Glutamatergic neuron (in vitro differentiated cells): ENCODE measurements at regions not wholly inside any gene's neighbourhood (a gene's known extent, or its start where the extent isn't known, plus 50 kb on each side); places are given as distances from the start of the nearest gene placed in this dataset.
"Not testable (repeated sequence)": the region's sequence is repeated elsewhere in the genome, so short reads cannot be mapped to it uniquely, and the experiment has no call there.

Experiments
- DNase-seq: peaks from one replicate; pipeline ENCODE4 v3.0.0; 2022
- H3K27ac Mint-ChIP-seq: one replicate; pipeline ENCODE4 v1.8.0; 2020; ENCODE audit warnings: mild to moderate bottlenecking, mixed read lengths, inconsistent platforms; ENCODE audit not compliant: unreplicated experiment
- H3K27me3 Mint-ChIP-seq: one replicate; pipeline ENCODE4 v1.8.0; 2020; ENCODE audit warnings: mild to moderate bottlenecking, moderate library complexity, mixed read lengths, inconsistent platforms; ENCODE audit not compliant: unreplicated experiment
- H3K36me3 Mint-ChIP-seq: one replicate; pipeline ENCODE4 v1.8.0; 2020; ENCODE audit warnings: mild to moderate bottlenecking, mixed read lengths, inconsistent platforms; ENCODE audit not compliant: unreplicated experiment
- H3K4me1 Mint-ChIP-seq: one replicate; pipeline ENCODE4 v1.8.0; 2020; ENCODE audit warnings: mild to moderate bottlenecking, low read depth, mixed read lengths, inconsistent platforms; ENCODE audit not compliant: unreplicated experiment
- H3K4me3 Mint-ChIP-seq: one replicate; pipeline ENCODE4 v1.8.0; 2020; ENCODE audit warnings: mild to moderate bottlenecking, mixed read lengths, inconsistent platforms; ENCODE audit not compliant: unreplicated experiment
- H3K9me3 Mint-ChIP-seq: one replicate; pipeline ENCODE4 v1.8.0; 2020; ENCODE audit warnings: mild to moderate bottlenecking, moderate library complexity, mixed read lengths, inconsistent platforms; ENCODE audit not compliant: unreplicated experiment
- TF ChIP-seq, protein P1 (sequence below): fragments of 200-600 bp; sonication (generic); IDR thresholded peaks from one replicate; pipeline ENCODE4 v1.5.0; 2021; ENCODE audit not compliant: partially characterized antibody, unreplicated experiment

DNA sequence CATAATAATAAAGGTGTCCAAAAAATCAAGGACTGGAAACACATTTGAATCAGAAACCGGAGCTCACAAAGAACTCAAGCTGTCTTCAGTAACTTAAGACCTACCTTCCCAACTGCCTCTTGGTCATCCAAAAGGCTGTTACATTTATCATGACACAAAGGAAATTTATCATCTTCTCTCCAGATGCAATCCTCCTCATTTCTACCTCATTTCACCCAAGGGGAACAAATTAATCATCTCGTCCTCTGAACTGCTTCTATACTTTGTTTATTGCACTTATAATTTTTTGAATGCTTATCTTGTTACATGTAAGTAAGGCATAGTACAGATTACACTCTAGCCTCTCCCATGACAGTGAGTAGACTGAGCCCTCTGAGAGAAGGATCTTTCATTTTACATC is 105.1 kb upstream of the RGPD4 start:
- Mint-ChIP-seq H3K9me3 (no peaks in the 10 kb centered on the region), H3K27me3 (no peaks in the 10 kb centered on the region), H3K27ac (no peak overlapping the region), H3K4me1 (peaks cover 14% of the 10 kb centered on the region), H3K4me3 (no peak overlapping the region), H3K36me3 (no peaks in the 10 kb centered on the region)
- TF ChIP-seq, protein P1, sequence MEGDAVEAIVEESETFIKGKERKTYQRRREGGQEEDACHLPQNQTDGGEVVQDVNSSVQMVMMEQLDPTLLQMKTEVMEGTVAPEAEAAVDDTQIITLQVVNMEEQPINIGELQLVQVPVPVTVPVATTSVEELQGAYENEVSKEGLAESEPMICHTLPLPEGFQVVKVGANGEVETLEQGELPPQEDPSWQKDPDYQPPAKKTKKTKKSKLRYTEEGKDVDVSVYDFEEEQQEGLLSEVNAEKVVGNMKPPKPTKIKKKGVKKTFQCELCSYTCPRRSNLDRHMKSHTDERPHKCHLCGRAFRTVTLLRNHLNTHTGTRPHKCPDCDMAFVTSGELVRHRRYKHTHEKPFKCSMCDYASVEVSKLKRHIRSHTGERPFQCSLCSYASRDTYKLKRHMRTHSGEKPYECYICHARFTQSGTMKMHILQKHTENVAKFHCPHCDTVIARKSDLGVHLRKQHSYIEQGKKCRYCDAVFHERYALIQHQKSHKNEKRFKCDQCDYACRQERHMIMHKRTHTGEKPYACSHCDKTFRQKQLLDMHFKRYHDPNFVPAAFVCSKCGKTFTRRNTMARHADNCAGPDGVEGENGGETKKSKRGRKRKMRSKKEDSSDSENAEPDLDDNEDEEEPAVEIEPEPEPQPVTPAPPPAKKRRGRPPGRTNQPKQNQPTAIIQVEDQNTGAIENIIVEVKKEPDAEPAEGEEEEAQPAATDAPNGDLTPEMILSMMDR, result no peak
- no peak for DNase-seq

- not testable (repeated sequence) for H3K4me1 Mint-ChIP-seq, H3K27me3 Mint-ChIP-seq, DNase-seq, H3K36me3 Mint-ChIP-seq, H3K4me3 Mint-ChIP-seq, H3K27ac Mint-ChIP-seq, H3K9me3 Mint-ChIP-seq
Observed at GRCh38 chr2:107725824-107726223, 100.9 kb upstream of the RGPD4 start.

- Mint-ChIP-seq H3K4me1 (no peaks in the 10 kb centered on the region), H3K27ac (no peak overlapping the region), H3K27me3 (no peaks in the 10 kb centered on the region), H3K9me3 (no peaks in the 10 kb centered on the region), H3K36me3 (no peaks in the 10 kb centered on the region), H3K4me3 (no peak overlapping the region)
- TF ChIP-seq, protein P1, result no peak
- DNase-seq, result no peak
Observed at GRCh38 chr2:107727318-107727717, 99.4 kb upstream of the RGPD4 start.

DNA sequence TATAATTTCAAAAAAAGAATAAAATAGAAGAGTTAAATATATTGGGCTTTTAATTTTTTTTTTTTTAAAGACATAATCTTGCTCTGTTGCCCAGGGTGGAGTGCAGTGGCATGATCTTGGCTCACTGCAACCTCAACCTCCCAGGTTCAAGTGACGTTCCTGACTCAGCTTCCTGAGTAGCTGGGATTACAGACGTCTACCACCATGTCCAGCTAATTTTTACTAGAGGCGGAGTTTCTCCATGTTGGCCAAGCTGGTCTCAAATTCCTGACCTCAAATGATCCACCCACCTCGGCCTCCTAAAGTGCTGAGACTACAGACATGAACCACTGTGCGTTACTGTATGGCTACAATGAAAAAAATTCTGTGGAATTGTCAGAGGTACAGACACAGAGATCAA is 98.1 kb upstream of the RGPD4 start:
- no peaks in the 10 kb centered on the region for H3K27me3 Mint-ChIP-seq
- no peak for DNase-seq
- H3K4me3 Mint-ChIP-seq, result no peak overlapping the region
- H3K4me1 Mint-ChIP-seq, result no peaks in the 10 kb centered on the region
- TF ChIP-seq, protein P1, result no peak
- H3K9me3 Mint-ChIP-seq, result no peaks in the 10 kb centered on the region
- no peak overlapping the region for H3K27ac Mint-ChIP-seq
- no peaks in the 10 kb centered on the region for H3K36me3 Mint-ChIP-seq

- Mint-ChIP-seq H3K4me1 (no peaks in the 10 kb centered on the region), H3K36me3 (no peaks in the 10 kb centered on the region), H3K27ac (no peak overlapping the region), H3K9me3 (no peaks in the 10 kb centered on the region), H3K27me3 (no peaks in the 10 kb centered on the region), H3K4me3 (no peak overlapping the region)
- no peak for DNase-seq
- TF ChIP-seq, protein P1, result no peak
Observed at GRCh38 chr2:107729440-107729839, 97.3 kb upstream of the RGPD4 start.

- Mint-ChIP-seq H3K36me3 (no peaks in the 10 kb centered on the region), H3K27me3 (no peaks in the 10 kb centered on the region), H3K4me1 (no peaks in the 10 kb centered on the region), H3K27ac (no peak overlapping the region), H3K9me3 (no peaks in the 10 kb centered on the region), H3K4me3 (no peak overlapping the region)
- no peak for DNase-seq
- TF ChIP-seq, protein P1, result no peak
Observed at GRCh38 chr2:107730898-107731297, 95.8 kb upstream of the RGPD4 start.
